Type B pancreatic cell (in vitro differentiated cells): ENCODE measurements at regions not wholly inside any gene's neighbourhood (a gene's known extent, or its start where the extent isn't known, plus 50 kb on each side); places are given as distances from the start of the nearest gene placed in this dataset.

Experiments
- DNase-seq: peaks from one replicate; pipeline ENCODE4 v3.0.0; 2021; ENCODE audit warnings: mixed read lengths; ENCODE audit not compliant: unreplicated experiment; ENCODE audit errors: extremely low spot score
- H3K27ac Mint-ChIP-seq: 2 replicates; pipeline ENCODE4 v1.8.0; 2021; ENCODE audit warnings: mild to moderate bottlenecking, mixed read lengths
- H3K27me3 Mint-ChIP-seq: 2 replicates; pipeline ENCODE4 v1.8.0; 2021; ENCODE audit warnings: mixed read lengths
- H3K36me3 Mint-ChIP-seq: 2 replicates; pipeline ENCODE4 v1.8.0; 2021; ENCODE audit warnings: mixed read lengths
- H3K4me1 Mint-ChIP-seq: one replicate; pipeline ENCODE4 v1.8.0; 2021; ENCODE audit warnings: mixed read lengths; ENCODE audit not compliant: unreplicated experiment
- H3K4me3 Mint-ChIP-seq: 2 replicates; pipeline ENCODE4 v1.8.0; 2021; ENCODE audit warnings: mild to moderate bottlenecking, mixed read lengths
- H3K9me3 Mint-ChIP-seq: 2 replicates; pipeline ENCODE4 v1.8.0; 2021; ENCODE audit warnings: mixed read lengths
- CTCF ChIP-seq: fragments of 200-600 bp; sonication (generic); conservative IDR thresholded peaks from 2 replicates; pipeline ENCODE4 v1.5.0; 2021; ENCODE audit warnings: antibody characterized with exemption, mild to moderate bottlenecking

GRCh38 chr2:145036421-145037011 lies 516.6 kb upstream of the ZEB2 start:
- Mint-ChIP-seq H3K9me3 (no peaks in the 10 kb centered on the region), H3K4me3 (no peak overlapping the region), H3K36me3 (no peaks in the 10 kb centered on the region), H3K27ac (no peak overlapping the region), H3K4me1 (no peaks in the 10 kb centered on the region), H3K27me3 (no peaks in the 10 kb centered on the region)
- no peak for DNase-seq
- no peak for TF ChIP-seq CTCF

GRCh38 chr2:145034511-145034910 lies 514.6 kb upstream of the ZEB2 start:
- no peak for DNase-seq
- Mint-ChIP-seq H3K27me3 (no peaks in the 10 kb centered on the region), H3K9me3 (no peaks in the 10 kb centered on the region), H3K4me1 (no peaks in the 10 kb centered on the region), H3K27ac (no peak overlapping the region), H3K36me3 (no peaks in the 10 kb centered on the region), H3K4me3 (no peak overlapping the region)
- no peak for TF ChIP-seq CTCF

- no peak for TF ChIP-seq CTCF
- Mint-ChIP-seq H3K36me3 (no peaks in the 10 kb centered on the region), H3K9me3 (no peaks in the 10 kb centered on the region), H3K4me3 (no peak overlapping the region), H3K4me1 (peaks cover under 1% of the 10 kb centered on the region), H3K27ac (no peak overlapping the region), H3K27me3 (no peaks in the 10 kb centered on the region)
- DNase-seq: no peak
These were observed 513.5 kb upstream of the ZEB2 start for GRCh38 chr2:145033438-145033837.

- TF ChIP-seq CTCF: no peak
- Mint-ChIP-seq H3K27me3 (no peaks in the 10 kb centered on the region), H3K36me3 (no peaks in the 10 kb centered on the region), H3K9me3 (no peaks in the 10 kb centered on the region), H3K27ac (no peak overlapping the region), H3K4me3 (no peak overlapping the region), H3K4me1 (peaks cover 7% of the 10 kb centered on the region)
- no peak for DNase-seq
These were observed 512.9 kb upstream of the ZEB2 start for GRCh38 chr2:145032791-145033190.

GRCh38 chr2:145029873-145030272 lies 510.0 kb upstream of the ZEB2 start:
- no peak for DNase-seq
- Mint-ChIP-seq H3K4me1 (peaks cover 13% of the 10 kb centered on the region), H3K36me3 (no peaks in the 10 kb centered on the region), H3K4me3 (no peak overlapping the region), H3K9me3 (peaks cover 6% of the 10 kb centered on the region), H3K27ac (no peak overlapping the region), H3K27me3 (no peaks in the 10 kb centered on the region)
- no peak for TF ChIP-seq CTCF

- no peak overlapping the region for H3K27ac Mint-ChIP-seq
These were observed 509.2 kb upstream of the ZEB2 start for GRCh38 chr2:145029081-145029480.

More at GRCh38 chr2:145029081-145029480, 509.2 kb upstream of the ZEB2 start:
- no peak for TF ChIP-seq CTCF
- peaks cover 13% of the 10 kb centered on the region for H3K4me1 Mint-ChIP-seq
- no peaks in the 10 kb centered on the region for H3K36me3 Mint-ChIP-seq
- DNase-seq: no peak
- H3K4me3 Mint-ChIP-seq: no peak overlapping the region
- H3K9me3 Mint-ChIP-seq: peaks cover 6% of the 10 kb centered on the region
- H3K27me3 Mint-ChIP-seq: no peaks in the 10 kb centered on the region
